Fibroblast of the conjunctiva (primary cell): ENCODE measurements at regions not wholly inside any gene's neighbourhood (a gene's known extent, or its start where the extent isn't known, plus 50 kb on each side); places are given as distances from the start of the nearest gene placed in this dataset.

ENCODE experiments used
- DNase-seq: peaks from one replicate; pipeline ENCODE4 v3.0.0-alpha.2; 2010; ENCODE audit warnings: low read depth

DNA sequence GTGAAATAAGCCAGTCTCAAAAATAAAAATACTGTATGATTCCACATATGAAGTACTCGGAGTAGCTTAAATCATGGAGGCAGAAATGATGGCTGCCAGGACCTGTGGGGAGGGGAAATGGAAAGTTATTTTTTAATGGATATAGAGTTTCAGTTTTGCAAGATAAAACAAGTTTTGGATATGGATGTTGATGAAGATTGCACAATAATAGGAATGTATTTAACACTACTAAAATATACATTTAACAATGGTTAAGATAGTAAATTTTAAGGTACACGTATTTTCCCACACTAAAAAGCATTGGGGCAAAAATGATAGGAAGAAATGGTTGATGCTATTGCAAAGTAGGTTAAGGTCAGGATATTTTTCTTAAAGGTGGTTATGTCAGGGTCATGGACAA, 1058.9 kb upstream of the MAP3K7 start:
- DNase-seq: no peak

DNA sequence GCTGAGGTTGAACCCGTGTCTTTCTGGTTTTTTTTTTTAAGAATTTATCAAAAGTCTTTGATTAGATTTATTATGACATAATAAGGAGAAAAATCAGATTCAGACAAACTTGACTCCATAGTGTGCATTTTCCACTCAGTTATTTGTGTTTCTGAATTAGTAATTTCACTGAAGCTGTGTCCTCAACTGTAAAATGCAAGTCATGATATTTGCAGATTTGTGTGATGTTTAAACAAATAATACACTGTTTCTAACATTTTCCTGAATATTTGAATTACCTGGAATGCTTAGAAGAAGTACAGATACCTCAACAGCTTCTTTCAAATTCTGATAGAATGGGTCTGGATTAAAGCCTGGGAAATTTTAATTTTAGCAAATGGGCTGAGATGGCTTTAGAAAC, 1050.3 kb upstream of the MAP3K7 start:
- no peak for DNase-seq

DNA sequence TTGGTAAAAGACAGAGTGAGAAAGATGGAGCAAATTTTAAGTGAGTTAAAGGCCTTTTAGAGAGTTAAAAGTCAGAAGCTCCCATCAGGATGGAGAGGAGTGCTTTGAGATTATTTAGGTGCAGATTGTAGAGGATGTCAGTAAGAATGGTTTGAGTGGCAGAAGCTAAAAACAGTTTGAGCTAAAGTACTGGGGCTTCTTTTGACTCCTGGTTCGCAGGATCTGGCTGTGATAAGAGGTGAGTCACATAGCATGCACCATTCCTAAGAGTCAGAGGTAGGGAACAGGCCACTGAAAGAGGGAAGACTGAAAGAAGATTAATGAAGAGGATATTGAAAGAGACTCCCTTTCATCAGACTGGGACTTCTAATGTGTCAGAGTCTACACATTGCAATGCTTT, 1047.9 kb upstream of the MAP3K7 start:
- no peak for DNase-seq

DNA sequence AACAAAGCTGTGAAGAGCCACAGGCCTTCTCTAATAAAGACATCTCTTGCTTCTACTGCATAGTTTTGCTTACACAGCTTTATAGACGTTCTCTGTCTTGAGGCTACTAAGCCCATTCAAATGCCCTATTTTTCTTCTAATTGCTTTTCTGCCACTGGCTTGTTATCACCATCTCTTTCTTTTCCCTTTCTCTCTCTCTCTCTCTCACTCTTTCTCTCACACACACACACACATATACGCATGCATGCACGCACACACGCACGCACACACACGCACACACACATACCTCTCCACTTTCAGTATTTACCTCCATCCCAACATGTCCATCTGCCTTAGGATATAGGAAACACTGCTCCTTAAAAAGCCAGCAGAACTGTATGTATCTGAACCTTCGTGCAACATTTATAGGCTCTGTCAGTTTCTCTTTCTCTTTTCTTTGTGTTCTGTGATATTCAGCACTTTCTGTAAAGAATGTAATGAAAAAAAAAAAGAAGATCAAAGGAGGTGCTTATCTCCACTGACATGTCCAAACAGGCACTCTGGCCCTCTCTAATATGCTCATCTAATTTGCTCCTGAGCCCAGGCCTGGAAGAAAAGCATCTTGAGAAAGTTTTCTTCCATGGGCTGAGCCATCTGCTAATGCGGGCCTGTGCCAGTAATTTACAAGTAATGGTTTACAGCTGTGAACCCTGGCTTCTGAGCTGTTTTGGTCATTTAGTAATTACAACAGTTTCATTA, 1046.7 kb upstream of the MAP3K7 start:
- DNase-seq: no peak

DNA sequence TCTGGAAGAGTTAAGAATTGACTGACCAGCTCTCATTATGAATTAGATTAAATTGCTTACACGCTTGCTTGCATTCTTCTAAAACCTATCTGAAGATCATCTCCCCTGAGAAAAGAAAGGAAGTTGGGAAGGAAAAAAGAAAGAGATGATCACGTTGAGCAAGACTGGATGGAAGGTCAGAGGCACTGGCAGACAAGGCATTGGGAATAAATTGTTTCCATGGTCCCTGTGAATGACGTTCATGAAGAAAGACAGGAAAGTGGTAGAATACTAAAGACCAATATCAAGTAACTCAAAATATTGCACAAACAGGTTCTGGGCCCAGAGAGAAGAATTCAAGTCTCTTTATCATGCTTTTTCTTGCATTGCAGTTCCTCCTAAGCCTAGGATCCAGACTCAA, 1045.4 kb upstream of the MAP3K7 start:
- DNase-seq: no peak

DNA sequence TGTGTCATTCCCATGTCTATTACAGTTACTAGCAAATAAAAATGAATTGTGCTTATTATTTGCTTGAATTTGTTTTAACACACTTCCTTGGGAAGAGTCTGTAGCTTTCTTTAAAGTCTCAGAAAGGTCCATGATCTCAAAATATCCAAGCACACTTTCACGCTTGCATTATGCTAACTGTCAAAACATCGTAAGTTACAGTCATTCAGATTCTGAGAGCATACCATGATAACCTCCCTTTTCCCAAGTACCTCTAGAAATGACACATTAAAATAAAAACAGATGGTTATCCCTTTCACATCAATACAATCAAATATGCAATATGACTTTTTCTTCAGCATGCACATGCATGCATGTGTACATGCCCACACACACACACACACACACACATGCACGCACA, 1044.4 kb upstream of the MAP3K7 start:
- DNase-seq: no peak

DNA sequence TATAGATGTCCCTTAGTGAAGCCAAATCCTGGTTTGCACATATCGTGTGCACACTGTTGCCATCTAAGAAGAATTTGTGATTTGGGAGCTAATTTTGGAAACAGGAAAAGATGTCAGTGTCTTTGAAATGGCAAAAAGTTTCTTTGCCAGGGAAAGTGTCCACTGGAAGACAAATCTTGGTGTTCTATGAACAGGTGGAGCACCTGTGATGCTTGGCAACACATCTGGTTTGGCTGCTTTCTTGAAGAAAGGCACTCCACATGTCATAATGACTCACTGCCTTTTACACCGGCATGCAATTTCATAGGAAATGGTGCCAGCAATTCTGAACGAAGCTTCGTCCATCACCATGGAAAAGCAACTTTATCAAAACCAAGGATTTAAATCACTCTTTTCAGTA, 1040.0 kb upstream of the MAP3K7 start:
- no peak for DNase-seq

DNA sequence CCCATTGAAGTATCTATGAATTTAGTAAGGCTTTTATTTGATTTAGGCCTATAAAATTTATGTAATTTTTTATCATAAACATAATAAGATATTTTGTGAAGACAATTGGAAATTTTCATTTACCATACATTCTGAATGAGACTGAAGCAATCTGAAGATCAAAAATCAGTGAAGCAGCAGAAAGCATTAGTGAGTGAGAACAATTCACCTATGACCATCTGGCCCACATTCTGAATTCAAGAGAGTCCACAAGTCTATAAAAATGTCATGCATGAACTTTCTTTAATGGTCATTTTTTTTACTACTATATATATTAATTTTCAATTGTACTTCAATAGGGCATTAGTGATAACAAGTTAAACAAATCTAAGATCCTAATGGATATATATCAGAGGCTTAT, 1026.6 kb upstream of the MAP3K7 start:
- DNase-seq: no peak

DNA sequence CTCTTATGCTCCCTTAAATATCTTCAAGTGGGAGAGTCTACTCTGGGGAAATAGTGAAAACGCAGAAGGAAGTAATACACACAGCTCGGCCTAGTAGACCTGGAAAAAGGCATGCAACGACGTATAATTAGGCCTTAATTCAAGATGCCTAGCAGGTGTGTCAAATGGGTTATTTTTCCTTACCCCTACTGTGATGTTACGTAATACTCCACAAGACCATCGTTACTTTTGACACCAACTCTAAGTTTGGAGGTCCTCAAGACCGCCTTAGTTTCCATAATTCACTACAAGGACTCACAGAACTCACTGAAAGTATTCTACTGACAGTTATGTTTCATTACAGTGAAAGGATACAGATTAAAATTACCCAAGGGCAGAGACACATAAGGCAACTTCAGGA, 1024.3 kb upstream of the MAP3K7 start:
- DNase-seq: no peak

DNA sequence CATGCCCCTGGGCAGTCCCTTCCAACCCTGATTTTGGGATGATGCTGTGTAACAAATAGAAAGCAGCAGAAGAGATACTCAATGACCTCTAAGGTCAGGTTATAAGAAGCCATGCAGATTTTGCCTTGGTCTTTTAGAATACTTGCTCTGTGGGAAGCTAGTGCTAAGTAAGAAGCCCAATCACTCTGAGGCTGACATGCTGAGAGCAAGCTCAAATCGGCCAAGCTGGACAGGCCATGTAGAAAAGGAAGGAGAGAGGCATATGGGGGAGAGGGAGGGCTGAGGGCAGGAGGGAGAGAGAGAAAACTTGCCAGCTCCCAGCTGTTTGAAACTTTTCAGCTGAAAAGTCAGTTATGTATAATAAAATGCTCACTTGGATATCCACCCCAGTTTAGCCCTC, 1021.6 kb upstream of the MAP3K7 start:
- DNase-seq: no peak

DNA sequence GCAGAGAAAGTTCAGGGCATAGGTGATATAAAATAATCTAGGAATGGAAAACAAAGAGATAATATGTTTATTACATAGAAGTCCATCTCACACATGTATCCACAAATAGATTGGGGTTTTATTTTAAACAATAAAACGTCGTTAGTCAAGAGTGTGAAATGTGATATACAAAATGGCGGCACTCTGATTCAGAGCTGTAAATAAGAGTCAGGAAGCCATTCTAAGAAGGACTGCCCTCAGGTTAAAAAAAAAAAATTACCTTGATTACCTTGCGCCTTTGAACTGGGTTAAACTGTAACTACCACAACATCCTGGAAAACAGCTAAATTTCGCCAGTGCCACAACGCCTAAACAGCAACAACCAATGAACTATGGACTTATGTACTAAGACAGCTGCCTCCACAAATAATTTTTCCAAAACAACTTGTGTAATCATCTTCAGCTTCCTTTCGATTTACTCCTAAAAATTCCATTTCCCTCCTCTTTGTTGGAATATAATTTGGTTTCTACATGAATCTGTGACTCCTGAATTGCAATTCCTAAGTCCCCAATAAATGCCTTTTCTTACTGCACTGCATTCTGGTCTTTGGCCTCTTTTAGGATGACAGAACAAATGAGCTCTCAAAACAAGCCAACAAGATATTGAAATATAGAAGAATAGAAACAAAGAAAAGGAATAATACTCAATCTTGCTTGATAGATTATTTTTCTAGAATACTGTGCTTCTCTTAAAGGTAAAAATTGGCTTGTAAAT, 1019.5 kb upstream of the MAP3K7 start:
- DNase-seq: no peak

DNA sequence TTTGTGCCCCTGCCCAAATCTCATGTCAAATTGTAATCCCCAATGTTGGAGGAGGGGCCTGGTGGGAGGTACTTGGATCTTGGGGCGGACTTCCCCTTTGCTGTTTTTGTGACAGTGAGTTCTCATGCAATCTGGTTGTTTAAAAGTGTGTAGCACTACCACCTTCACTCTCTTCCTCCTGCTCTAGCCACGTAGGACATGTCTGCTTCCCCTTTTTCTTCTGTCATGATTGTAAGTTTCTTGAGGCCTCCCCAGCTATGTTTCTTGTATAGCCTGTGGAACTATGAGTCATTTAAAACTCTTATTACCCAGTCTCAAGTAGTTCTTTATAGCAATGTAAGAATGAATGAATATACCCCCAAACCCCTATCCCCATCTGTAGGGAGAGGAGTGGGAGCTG, 1013.7 kb upstream of the MAP3K7 start:
- no peak for DNase-seq

DNA sequence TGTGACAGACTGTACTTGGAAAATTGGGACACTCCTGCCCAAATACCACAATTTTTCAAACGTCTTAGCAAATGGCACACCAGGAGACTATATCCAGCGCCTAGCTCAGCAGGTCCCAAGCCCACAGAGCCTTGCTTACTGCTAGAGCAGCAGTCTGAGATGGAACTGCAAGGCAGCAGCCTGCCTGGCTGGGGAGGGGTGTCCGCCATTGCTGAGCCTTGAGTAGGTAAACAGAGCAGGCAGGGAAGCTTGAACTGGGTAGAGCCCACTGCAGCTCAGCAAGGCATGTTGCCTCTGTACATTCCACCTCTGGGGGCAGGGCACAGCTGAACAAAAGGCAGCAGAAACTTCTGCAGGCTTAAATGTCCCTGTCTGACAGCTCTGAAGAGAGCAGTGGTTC, 1003.3 kb upstream of the MAP3K7 start:
- DNase-seq: no peak

DNA sequence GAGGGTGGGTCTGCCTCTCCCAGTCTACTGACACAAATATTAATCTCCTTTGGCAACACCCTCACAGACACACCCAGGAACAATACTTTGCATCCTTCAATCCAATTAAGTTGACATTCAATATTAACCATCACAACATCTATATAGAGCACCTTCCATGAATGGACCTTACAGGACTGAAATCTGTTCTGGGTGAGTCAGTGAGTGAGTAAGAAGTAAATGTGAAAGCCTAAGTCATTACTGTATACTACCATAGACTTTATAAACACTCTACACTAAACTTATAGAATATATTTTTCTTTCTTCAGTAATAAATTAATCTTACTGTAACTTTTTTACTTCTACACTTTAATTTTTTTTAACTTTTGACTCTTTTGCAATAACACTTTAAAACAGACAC, 993.8 kb upstream of the MAP3K7 start:
- DNase-seq: no peak

DNA sequence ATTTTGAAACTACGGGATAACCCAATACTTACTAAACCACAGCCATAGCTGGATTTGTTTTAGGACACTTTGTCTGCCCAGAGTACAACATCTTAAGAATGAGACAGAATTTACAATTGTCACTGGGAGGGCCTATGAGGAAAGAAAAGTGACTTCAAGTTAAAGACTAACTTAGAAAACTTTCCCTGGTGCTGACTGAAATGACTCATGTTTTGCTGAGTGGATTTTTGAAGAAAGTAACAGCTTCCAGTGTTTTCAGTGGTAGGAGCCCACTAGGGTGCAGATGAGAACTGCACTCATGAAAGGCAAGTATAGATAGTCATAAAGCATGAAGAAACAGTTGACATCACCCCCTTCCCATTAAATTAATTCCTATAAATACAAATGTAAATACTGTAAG, 988.2 kb upstream of the MAP3K7 start:
- DNase-seq: no peak

DNA sequence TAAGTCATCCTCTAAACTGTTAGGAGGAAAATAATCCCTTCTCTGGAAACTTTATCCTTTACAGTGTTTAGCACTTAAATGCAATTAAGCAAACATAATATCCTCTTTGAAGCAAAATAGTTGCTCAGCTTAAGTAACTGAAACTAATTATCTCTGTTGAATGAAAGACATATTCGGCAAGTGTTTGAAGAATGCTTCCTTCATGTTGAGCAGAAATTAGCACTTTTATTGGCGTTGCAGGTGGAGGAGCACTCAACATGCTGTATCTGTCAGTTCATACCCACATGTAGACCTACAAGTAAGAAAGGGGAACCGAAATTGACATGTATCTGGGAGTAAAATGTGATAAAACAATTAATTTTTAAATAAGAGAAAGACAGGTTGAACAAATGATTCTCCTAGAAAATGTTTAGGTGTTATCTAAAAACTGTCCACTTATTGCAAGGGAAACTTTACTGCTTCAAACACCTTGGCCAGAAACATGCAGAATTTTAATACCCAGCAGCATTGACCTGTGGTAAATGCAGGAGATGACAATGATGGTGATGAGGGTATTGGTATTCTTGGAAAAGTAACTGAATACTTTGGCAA, 987.0 kb upstream of the MAP3K7 start:
- DNase-seq: no peak

DNA sequence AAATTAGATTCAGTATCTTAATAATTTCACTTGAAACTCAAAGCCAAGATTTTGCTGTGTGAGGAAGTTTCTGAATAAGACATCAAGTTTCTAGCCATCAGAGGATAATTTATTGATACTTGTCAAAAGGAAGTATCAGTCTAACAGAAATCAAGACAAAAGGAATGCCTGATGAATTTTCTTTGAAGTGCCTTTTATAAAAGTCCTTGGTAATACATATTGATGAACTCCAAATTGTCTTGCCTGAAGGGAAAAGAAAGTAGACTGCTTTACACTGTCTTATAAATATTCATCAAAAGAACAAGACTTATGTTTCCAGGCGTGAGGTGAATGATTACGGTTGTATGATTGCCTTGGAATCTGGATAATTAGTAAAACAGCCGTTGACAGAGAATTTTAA, 986.0 kb upstream of the MAP3K7 start:
- DNase-seq: no peak

DNA sequence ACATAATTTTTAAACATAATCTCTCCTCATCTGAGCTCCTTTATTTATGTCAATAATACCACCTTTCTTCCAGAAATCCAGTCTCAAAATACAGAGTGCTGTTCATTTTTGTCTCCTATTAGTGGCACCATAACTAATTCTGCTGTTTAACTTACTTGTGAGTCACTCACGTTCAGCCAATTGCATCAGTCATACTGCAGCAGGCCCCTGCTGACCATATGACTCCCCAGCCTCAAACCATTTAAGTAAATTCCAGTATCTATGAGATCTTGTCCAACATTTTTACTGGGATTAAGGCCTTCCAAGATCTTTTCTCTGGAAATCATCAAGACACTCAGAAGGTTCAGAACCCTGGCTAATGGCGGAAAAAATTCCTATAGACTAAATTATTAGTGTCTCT, 982.2 kb upstream of the MAP3K7 start:
- no peak for DNase-seq

DNA sequence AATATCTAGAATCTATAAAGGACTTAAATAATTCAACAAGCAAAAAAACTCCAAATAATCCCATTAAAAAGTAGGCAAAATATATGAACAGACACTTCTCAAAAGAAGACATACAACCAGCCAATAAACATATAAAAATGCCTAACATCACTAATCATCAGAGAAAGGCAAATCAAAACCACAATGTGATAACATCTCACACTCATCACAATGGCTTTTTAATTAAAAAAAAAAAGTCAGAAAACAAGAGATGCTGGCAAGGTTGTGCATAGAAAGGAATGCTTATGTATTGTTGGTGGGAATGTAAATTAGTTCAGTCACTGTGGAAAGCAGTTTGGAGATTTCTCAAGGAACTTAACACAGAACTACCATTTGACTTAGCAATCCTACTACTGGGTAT, 979.6 kb upstream of the MAP3K7 start:
- no peak for DNase-seq

DNA sequence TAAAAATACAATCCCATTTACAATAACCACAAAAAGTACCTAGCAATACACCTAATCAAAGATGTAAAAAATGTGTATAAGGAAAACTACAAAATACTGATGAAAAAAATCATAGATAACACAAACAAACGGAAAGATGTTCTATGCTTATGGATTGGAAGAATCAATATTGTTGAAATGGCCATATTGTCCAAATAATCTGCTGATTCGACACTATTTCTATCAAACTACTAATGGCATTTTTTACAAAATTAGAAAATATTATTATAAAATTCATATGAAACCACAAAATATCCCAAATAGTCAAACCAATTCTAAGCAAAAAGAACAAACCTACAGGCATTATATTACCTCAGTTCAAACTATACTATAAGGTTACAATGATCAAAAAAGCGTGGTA, 978.3 kb upstream of the MAP3K7 start:
- DNase-seq: no peak

DNA sequence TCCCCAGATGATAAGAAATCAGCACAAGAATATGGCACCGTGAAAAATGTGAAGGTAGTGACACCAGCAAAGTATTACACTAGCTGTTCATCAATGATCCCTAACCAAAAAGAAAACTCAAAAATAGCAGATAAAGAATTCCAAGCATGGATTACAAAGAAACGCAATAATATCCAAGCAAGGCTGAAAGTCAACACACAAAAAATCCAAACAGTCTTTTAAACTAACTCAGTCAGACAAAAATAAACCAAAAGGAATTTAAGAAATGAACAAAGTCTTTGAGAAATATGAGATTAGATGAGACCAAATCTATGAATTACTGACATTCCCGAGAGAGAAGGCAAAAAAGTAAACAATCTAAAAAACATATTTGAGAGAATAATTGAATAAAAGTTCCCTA, 976.1 kb upstream of the MAP3K7 start:
- no peak for DNase-seq

DNA sequence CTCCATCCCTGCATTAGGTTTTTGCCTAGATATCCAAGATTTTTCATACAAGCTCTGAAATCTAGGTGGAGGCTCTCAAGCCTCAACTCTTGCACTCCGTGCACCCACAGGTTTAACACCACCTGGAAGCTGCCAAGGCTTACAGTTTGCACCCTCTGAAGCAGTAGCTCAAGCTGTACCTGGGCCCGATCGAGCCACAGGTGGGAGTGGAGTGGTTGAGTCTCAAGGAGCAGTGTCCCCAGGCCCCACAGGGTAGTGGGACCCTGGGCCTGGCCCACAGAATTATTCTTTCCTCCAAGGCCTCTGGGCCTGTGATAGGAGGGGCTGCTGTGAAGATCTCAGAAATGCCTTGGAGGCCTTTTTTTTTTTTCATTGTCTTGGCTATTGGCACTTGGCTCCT, 973.5 kb upstream of the MAP3K7 start:
- DNase-seq: no peak

DNA sequence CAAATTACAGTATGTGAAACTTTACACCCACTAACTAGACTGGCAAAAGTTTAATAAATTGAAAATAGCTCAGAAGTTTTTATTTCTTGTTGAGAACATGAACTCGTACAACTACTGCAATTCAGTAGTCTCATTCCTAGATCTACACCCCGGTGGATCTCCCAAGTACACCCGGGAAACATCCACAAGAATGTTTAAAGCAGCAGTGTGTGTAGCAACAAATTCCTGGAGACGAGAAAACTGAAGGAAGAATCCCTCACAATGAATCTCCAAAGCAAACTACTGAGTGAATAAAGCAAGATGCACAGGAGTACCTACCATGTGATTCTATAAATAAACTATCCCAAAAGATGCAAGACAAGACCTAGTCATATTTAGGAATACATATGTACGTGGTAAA, 954.0 kb upstream of the MAP3K7 start:
- no peak for DNase-seq

DNA sequence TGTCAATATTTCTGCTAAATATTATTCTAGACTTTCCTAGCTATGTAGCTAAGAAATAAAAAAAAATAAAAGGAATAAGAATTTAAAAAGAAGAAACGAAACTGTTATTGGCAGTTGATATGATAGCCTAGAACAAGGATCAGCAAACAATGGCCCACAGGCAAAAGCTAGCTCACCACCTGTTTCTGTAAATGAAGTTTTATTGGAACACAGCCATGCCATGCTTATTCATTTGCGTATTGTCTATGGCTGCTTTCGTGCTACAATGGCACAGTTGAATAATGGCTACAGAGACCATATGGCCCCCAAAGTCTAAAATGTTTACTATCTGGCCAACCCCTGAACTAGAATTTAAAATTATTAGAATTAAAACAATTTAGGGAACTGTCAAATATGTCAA, 952.6 kb upstream of the MAP3K7 start:
- DNase-seq: no peak
